Nephron (organoid): ENCODE measurements at regions not wholly inside any gene's neighbourhood (a gene's known extent, or its start where the extent isn't known, plus 50 kb on each side); places are given as distances from the start of the nearest gene placed in this dataset.

Source experiments
- H3K27ac Mint-ChIP-seq, 3 experiments: 2 replicates each; pipeline ENCODE4 v1.8.0; 2020; ENCODE audit warnings: mixed read lengths in 3 of 3, mild to moderate bottlenecking in 2 of 3, moderate library complexity in 1 of 3
- H3K27me3 Mint-ChIP-seq: 2 replicates; pipeline ENCODE4 v1.8.0; 2021; ENCODE audit warnings: low read depth, mild to moderate bottlenecking, moderate library complexity, mixed read lengths
- H3K36me3 Mint-ChIP-seq: 2 replicates; pipeline ENCODE4 v1.8.0; 2020; ENCODE audit warnings: low read depth, mixed read lengths
- H3K4me1 Mint-ChIP-seq: 2 replicates; pipeline ENCODE4 v1.8.0; 2020; ENCODE audit warnings: mixed read lengths
- H3K4me3 Mint-ChIP-seq, 3 experiments: 2 replicates each; pipeline ENCODE4 v1.8.0; 2020; ENCODE audit warnings: mild to moderate bottlenecking in 3 of 3, mixed read lengths in 3 of 3, moderate library complexity in 2 of 3
- H3K9me3 Mint-ChIP-seq: 2 replicates; pipeline ENCODE4 v1.8.0; 2020; ENCODE audit warnings: mixed read lengths
- CTCF ChIP-seq, 3 experiments: fragments of 200-600 bp; sonication (generic); IDR thresholded peaks; one replicate each; pipeline ENCODE4 v1.5.0; 2021; ENCODE audit warnings: antibody characterized with exemption in 3 of 3; ENCODE audit not compliant: unreplicated experiment in 3 of 3

GRCh38 chr3:111480091-111480490 lies 61.9 kb upstream of the CD96 start:
- H3K9me3 Mint-ChIP-seq, result peaks cover 13% of the 10 kb centered on the region
- H3K36me3 Mint-ChIP-seq, result no peaks in the 10 kb centered on the region
- H3K27ac Mint-ChIP-seq, result no peak overlapping the region
- no peak for TF ChIP-seq CTCF (IDR thresholded peaks at IDR 0.05; ENCODE audit: unreplicated experiment in 3 of 3)
- peaks cover 72% of the 10 kb centered on the region for H3K4me1 Mint-ChIP-seq
- no peak overlapping the region for H3K4me3 Mint-ChIP-seq
- H3K27me3 Mint-ChIP-seq, result no peaks in the 10 kb centered on the region

- Mint-ChIP-seq H3K27me3 (no peaks in the 10 kb centered on the region), H3K9me3 (peaks cover 16% of the 10 kb centered on the region), H3K4me1 (peaks cover 70% of the 10 kb centered on the region), H3K27ac (peak overlapping the region; percentile 68 to 87 (median 75)), H3K4me3 (no peak overlapping the region), H3K36me3 (no peaks in the 10 kb centered on the region)
- TF ChIP-seq CTCF (IDR thresholded peaks at IDR 0.05; ENCODE audit: unreplicated experiment in 3 of 3), result no peak
Observed at GRCh38 chr3:111481551-111481950, 60.4 kb upstream of the CD96 start.

GRCh38 chr3:111482574-111482973 lies 59.4 kb upstream of the CD96 start:
- no peaks in the 10 kb centered on the region for H3K36me3 Mint-ChIP-seq
- H3K27me3 Mint-ChIP-seq, result no peaks in the 10 kb centered on the region
- no peak for TF ChIP-seq CTCF (IDR thresholded peaks at IDR 0.05; ENCODE audit: unreplicated experiment in 3 of 3)
- peaks cover 19% of the 10 kb centered on the region for H3K9me3 Mint-ChIP-seq
- H3K4me3 Mint-ChIP-seq, result peak overlapping the region in 1 of 3 experiments; percentile 84
- peaks cover 60% of the 10 kb centered on the region for H3K4me1 Mint-ChIP-seq
- H3K27ac Mint-ChIP-seq, result peak overlapping the region in 1 of 3 experiments; percentile 10

- TF ChIP-seq CTCF (IDR thresholded peaks at IDR 0.05; ENCODE audit: unreplicated experiment in 3 of 3), result no peak
- H3K36me3 Mint-ChIP-seq, result no peaks in the 10 kb centered on the region
- peak overlapping the region in 2 of 3 experiments; percentile 67 to 75 for H3K4me3 Mint-ChIP-seq
- peak overlapping the region; percentile 65 to 85 (median 71) for H3K27ac Mint-ChIP-seq
- peaks cover 45% of the 10 kb centered on the region for H3K4me1 Mint-ChIP-seq
- peaks cover 38% of the 10 kb centered on the region for H3K9me3 Mint-ChIP-seq
- H3K27me3 Mint-ChIP-seq, result no peaks in the 10 kb centered on the region
Observed at GRCh38 chr3:111485086-111485485, 56.9 kb upstream of the CD96 start.
